ENCODE measurements at regions not wholly inside any gene's neighbourhood (a gene's known extent, or its start where the extent isn't known, plus 50 kb on each side); places are given as distances from the start of the nearest gene placed in this dataset.

DNA sequence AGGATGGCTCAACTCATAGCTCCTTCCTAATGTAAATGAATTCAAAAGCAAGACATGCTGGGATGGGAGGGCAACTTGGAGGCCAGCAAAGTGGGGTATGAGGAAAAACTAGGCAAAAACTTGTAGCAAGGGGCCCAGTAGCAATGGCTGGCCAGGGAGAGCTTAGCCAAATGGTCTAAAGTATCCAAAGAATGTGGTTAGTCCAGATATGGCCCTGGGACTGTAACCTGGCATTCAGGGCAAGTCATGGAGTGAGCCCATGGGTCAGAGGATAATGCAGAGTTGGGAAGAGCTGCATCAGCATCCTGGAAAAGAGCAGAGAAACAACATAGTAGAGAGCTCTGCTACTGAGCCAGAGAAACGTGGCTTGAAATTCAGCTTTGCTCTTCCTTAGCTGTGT is 191.7 kb downstream of the SUCLA2 start:
- no peak overlapping the region for H3K4me3 Mint-ChIP-seq
- no peaks in the 10 kb centered on the region for H3K4me1 Mint-ChIP-seq (ENCODE audit: low read depth)
- H3K27ac Mint-ChIP-seq: no peak overlapping the region
- DNase-seq (ENCODE audit: low spot score): no peak
- H3K27me3 Mint-ChIP-seq (ENCODE audit: insufficient read depth): no peaks in the 10 kb centered on the region
- intact Hi-C loops (cut with micrococcal nuclease): no loop called here
- H3K36me3 Mint-ChIP-seq (ENCODE audit: low read depth): no peaks in the 10 kb centered on the region
- H3K9me3 Mint-ChIP-seq: no peaks in the 10 kb centered on the region

DNA sequence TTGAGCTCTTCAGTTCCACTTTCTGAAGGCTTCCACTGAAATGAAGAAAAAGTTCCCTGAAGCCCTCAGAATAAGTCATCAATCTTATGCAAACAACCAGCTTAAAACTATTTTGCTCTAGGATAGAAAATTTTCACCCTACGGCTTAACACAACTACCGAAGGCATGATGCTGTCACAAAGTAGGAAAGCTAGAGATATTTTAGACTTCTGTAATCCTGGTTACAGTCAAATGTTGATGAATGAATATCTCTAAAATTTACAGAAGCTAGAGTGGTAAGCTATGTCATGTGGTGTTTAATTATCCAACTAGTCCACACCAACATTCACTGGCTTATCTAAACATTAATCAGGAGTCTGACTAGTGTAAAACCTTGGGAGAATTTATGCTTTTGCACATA is 197.9 kb downstream of the SUCLA2 start:
- Mint-ChIP-seq H3K4me1 (ENCODE audit: low read depth) (no peaks in the 10 kb centered on the region), H3K27me3 (ENCODE audit: insufficient read depth) (no peaks in the 10 kb centered on the region), H3K36me3 (ENCODE audit: low read depth) (no peaks in the 10 kb centered on the region), H3K9me3 (no peaks in the 10 kb centered on the region), H3K4me3 (no peak overlapping the region), H3K27ac (no peak overlapping the region)
- no peak for DNase-seq (ENCODE audit: low spot score)
- intact Hi-C loops (cut with micrococcal nuclease): no loop called here

DNA sequence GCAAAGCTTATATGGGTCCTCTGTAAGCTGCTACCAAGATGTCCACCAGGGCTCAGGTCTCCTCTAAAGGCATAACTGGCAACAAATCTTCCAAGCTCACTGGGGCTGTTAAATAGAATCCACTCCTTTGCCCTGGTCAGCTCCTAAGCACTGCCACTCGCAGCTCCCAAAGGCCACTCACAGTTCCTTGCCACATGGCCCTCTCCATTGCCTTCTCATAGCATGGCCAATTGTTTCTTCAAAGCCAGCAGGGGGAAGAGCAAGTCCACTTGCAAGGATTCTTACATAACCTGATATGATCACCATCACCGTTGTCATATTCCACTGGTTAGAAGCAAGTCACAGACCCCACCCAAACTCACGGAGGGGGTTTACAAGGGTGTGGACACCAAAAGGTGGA is 199.5 kb downstream of the SUCLA2 start:
- no peak overlapping the region for H3K4me3 Mint-ChIP-seq
- no peaks in the 10 kb centered on the region for H3K9me3 Mint-ChIP-seq
- H3K4me1 Mint-ChIP-seq (ENCODE audit: low read depth): no peaks in the 10 kb centered on the region
- no peak for DNase-seq (ENCODE audit: low spot score)
- H3K27ac Mint-ChIP-seq: no peak overlapping the region
- intact Hi-C loops (cut with micrococcal nuclease): no loop called here
- no peaks in the 10 kb centered on the region for H3K27me3 Mint-ChIP-seq (ENCODE audit: insufficient read depth)
- H3K36me3 Mint-ChIP-seq (ENCODE audit: low read depth): no peaks in the 10 kb centered on the region

DNA sequence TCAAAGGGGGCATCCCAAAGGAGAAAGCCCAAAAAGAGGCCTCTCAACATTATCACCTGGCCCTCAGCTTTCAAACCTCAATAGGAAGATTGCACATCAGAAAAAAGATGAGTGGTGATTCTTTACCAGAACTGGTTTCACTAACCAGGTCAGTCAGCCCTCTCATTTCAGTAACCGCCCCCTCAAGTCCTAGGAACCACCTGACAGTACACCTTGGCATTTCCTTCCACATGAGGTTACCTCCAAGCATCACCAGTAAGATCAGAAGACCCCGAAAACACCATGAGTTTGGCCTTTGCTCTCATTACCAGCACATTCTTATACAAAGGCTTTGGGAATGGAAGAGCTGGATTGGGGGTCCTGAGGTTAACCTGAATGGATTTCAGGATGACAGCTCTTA is 200.5 kb downstream of the SUCLA2 start:
- intact Hi-C loops (cut with micrococcal nuclease): no loop called here
- Mint-ChIP-seq H3K27me3 (ENCODE audit: insufficient read depth) (no peaks in the 10 kb centered on the region), H3K4me1 (ENCODE audit: low read depth) (no peaks in the 10 kb centered on the region), H3K4me3 (no peak overlapping the region), H3K9me3 (no peaks in the 10 kb centered on the region), H3K27ac (no peak overlapping the region), H3K36me3 (ENCODE audit: low read depth) (no peaks in the 10 kb centered on the region)
- DNase-seq (ENCODE audit: low spot score): no peak

DNA sequence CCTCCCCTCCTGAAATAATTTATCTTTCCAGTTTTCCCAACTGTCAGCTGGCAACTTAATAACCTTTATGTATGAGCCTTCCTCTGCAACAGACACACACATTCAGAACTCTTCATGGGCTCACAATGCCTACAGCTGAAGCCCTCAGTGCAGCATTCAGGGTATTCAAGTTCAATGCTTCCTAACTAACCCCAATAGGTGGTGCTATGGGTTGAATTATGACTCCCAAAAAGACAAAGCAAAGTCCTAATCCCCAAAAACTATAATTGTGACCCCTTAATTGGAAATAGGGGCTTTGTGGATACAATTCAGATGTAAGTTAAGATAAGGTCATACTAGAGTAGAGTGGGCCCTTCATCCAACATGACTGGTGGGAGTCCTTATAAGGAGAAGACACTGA is 202.2 kb downstream of the SUCLA2 start:
- Mint-ChIP-seq H3K36me3 (ENCODE audit: low read depth) (no peaks in the 10 kb centered on the region), H3K4me3 (no peak overlapping the region), H3K27ac (no peak overlapping the region), H3K27me3 (ENCODE audit: insufficient read depth) (no peaks in the 10 kb centered on the region), H3K9me3 (no peaks in the 10 kb centered on the region), H3K4me1 (ENCODE audit: low read depth) (no peaks in the 10 kb centered on the region)
- no peak for DNase-seq (ENCODE audit: low spot score)
- intact Hi-C loops (cut with micrococcal nuclease): no loop called here

DNA sequence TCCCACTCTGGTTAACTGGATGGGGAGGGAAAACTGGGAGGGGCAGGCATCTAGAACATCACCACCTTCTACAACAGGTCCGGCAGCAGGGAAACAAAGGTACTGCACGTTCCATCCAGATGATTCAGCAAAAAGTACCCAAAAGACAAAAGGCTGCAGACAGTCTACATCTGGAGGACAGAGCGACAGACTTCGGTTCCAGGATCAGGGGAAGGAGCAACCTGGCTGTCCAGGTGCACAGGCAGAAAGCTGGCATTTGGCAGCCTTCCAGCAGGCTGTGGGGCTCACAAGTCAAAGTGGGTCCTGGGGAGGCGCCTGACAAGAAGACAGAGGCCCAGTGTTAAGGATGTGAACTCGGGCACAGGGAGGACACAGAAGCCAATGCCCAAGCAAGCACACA is 202.9 kb downstream of the SUCLA2 start:
- Mint-ChIP-seq H3K27ac (no peak overlapping the region), H3K27me3 (ENCODE audit: insufficient read depth) (no peaks in the 10 kb centered on the region), H3K4me1 (ENCODE audit: low read depth) (no peaks in the 10 kb centered on the region), H3K9me3 (no peaks in the 10 kb centered on the region), H3K4me3 (no peak overlapping the region), H3K36me3 (ENCODE audit: low read depth) (no peaks in the 10 kb centered on the region)
- intact Hi-C loops (cut with micrococcal nuclease): no loop called here
- no peak for DNase-seq (ENCODE audit: low spot score)

DNA sequence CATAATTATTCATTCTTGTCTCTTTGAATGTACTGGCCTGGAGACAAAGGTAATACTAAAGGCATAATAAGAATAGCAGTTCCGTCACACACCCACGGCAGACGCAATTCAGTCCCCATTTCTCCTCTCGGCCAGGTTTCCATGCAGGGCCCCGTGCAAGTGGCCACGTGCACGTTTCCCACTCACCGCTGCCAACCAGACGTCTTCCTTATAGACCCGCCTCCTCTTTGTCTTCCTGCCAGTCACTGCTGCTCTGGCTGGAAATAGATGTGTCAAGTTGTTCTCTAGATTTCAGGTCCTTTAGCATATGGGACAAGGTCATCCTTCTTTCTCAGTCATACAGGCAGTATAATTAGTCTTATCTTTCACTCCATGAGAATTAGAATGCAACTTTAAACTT is 204.3 kb downstream of the SUCLA2 start:
- no peak overlapping the region for H3K27ac Mint-ChIP-seq
- DNase-seq (ENCODE audit: low spot score): no peak
- H3K4me3 Mint-ChIP-seq: no peak overlapping the region
- peaks cover 5% of the 10 kb centered on the region for H3K9me3 Mint-ChIP-seq
- no peaks in the 10 kb centered on the region for H3K27me3 Mint-ChIP-seq (ENCODE audit: insufficient read depth)
- H3K36me3 Mint-ChIP-seq (ENCODE audit: low read depth): no peaks in the 10 kb centered on the region
- intact Hi-C loops (cut with micrococcal nuclease): no loop called here
- no peaks in the 10 kb centered on the region for H3K4me1 Mint-ChIP-seq (ENCODE audit: low read depth)

DNA sequence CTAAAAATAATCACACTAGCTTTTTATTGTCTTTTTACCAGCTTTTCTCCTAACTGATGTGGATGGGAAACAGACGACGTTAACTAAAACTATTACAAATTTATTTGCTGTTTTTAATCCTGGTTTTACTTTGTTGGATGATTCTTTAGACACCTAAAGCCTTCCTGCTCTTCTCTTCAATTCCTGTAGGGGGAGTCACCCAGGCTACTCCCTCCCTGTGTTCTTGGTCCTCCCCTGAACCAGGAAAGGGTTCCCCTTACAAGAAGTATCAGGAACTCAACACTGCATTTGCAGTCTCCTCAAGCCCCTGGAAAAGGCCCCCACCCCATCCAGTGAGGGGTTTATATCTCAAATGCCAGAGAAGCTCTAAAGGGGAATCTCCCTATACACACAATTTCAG is 206.1 kb downstream of the SUCLA2 start:
- no peaks in the 10 kb centered on the region for H3K27me3 Mint-ChIP-seq (ENCODE audit: insufficient read depth)
- H3K27ac Mint-ChIP-seq: no peak overlapping the region
- peaks cover 11% of the 10 kb centered on the region for H3K9me3 Mint-ChIP-seq
- intact Hi-C loops (cut with micrococcal nuclease): no loop called here
- DNase-seq (ENCODE audit: low spot score): no peak
- no peak overlapping the region for H3K4me3 Mint-ChIP-seq
- H3K36me3 Mint-ChIP-seq (ENCODE audit: low read depth): no peaks in the 10 kb centered on the region
- H3K4me1 Mint-ChIP-seq (ENCODE audit: low read depth): no peaks in the 10 kb centered on the region

DNA sequence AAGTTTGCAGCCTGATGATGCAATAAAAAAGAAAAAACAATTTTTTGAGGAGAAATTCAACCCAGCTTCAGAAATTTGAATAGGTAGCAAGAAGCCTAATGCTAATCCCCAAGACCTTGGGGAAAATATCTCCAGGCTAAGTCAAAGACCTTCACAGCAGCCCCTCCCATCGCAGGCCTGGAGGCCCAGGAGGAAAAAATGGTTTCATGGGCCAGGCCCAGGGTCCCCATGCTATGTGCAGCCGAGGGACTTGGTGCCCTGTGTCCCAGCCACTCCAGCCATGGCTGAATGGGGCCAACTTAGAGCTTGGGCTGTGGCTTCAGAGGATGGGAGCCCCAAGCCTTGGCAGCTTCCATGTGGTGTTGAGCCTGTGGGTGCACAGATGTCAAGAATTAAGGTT is 210.3 kb downstream of the SUCLA2 start:
- DNase-seq (ENCODE audit: low spot score): no peak
- Mint-ChIP-seq H3K9me3 (peaks cover 11% of the 10 kb centered on the region), H3K27me3 (ENCODE audit: insufficient read depth) (no peaks in the 10 kb centered on the region), H3K4me1 (ENCODE audit: low read depth) (no peaks in the 10 kb centered on the region), H3K4me3 (no peak overlapping the region), H3K36me3 (ENCODE audit: low read depth) (no peaks in the 10 kb centered on the region), H3K27ac (no peak overlapping the region)
- intact Hi-C loops (cut with micrococcal nuclease): no loop called here

DNA sequence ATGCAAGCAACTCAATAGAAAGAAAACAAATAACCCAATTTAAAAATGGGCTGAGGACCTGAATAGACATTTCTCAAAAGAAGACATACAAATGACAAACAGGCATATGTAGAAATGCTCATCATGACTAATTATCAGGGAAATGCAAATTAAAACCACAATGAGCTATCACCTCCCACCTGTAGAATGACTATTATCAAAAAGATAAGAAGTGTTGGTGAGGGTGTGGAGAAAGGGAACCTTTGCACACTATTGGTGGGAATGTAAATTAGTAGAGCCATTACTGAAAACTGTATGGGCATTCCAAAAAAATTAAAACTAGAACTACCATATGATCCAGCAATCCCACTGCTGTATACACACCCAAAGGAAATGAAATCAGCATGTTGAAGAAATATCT is 212.2 kb downstream of the SUCLA2 start:
- no peak for DNase-seq (ENCODE audit: low spot score)
- no peaks in the 10 kb centered on the region for H3K36me3 Mint-ChIP-seq (ENCODE audit: low read depth)
- no peak overlapping the region for H3K27ac Mint-ChIP-seq
- no peaks in the 10 kb centered on the region for H3K27me3 Mint-ChIP-seq (ENCODE audit: insufficient read depth)
- H3K9me3 Mint-ChIP-seq: peaks cover 11% of the 10 kb centered on the region
- no peak overlapping the region for H3K4me3 Mint-ChIP-seq
- intact Hi-C loops (cut with micrococcal nuclease): no loop called here
- H3K4me1 Mint-ChIP-seq (ENCODE audit: low read depth): no peaks in the 10 kb centered on the region

DNA sequence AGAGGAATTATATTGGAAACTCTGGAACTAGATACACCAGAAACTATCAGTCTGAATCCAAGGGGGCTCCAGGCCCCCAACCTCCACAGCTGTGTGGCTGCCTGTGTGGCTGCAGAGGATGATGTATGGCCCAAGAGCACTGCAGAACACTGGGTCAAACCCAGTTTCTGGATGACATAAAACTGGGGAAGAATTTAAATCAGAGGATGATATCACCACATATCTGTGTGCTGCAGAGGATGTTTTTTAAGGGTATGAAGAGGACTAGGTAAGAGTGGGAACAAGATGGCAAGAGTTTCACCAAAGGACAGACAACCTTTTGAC is 226.4 kb downstream of the SUCLA2 start:
- peaks cover 8% of the 10 kb centered on the region for H3K9me3 Mint-ChIP-seq
- H3K4me1 Mint-ChIP-seq (ENCODE audit: low read depth): no peaks in the 10 kb centered on the region
- intact Hi-C loops (cut with micrococcal nuclease): loop anchor here (2.0 to 10.0 kb wide), 4 partner anchors 880 to 1277 kb away; partner anchors contain the start of gene HTR2A
- peaks cover 6% of the 10 kb centered on the region for H3K27me3 Mint-ChIP-seq (ENCODE audit: insufficient read depth)
- H3K4me3 Mint-ChIP-seq: no peak overlapping the region
- H3K27ac Mint-ChIP-seq: no peak overlapping the region
- no peak for DNase-seq (ENCODE audit: low spot score)
- H3K36me3 Mint-ChIP-seq (ENCODE audit: low read depth): no peaks in the 10 kb centered on the region

DNA sequence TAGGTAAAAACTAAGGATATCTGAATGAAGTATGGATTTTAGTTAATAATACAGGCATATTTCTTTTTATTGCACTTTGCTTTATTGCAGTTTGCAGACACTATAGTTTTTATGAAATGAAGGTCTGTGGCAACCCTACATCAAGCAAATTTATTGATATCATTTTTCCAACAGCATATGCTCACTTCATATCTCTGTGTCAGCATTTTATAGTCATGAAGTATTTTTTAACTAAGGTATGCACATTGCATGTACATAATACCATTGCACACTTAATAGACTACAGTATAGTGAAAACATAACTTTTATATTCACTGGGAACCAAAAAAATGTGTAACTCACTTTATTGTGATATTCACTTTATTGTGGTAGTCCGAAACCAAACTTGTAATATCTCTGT is 236.3 kb downstream of the SUCLA2 start:
- no peaks in the 10 kb centered on the region for H3K9me3 Mint-ChIP-seq
- intact Hi-C loops (cut with micrococcal nuclease): no loop called here
- no peaks in the 10 kb centered on the region for H3K36me3 Mint-ChIP-seq (ENCODE audit: low read depth)
- no peak overlapping the region for H3K4me3 Mint-ChIP-seq
- H3K27ac Mint-ChIP-seq: no peak overlapping the region
- peaks cover 11% of the 10 kb centered on the region for H3K27me3 Mint-ChIP-seq (ENCODE audit: insufficient read depth)
- no peaks in the 10 kb centered on the region for H3K4me1 Mint-ChIP-seq (ENCODE audit: low read depth)
- DNase-seq (ENCODE audit: low spot score): no peak

DNA sequence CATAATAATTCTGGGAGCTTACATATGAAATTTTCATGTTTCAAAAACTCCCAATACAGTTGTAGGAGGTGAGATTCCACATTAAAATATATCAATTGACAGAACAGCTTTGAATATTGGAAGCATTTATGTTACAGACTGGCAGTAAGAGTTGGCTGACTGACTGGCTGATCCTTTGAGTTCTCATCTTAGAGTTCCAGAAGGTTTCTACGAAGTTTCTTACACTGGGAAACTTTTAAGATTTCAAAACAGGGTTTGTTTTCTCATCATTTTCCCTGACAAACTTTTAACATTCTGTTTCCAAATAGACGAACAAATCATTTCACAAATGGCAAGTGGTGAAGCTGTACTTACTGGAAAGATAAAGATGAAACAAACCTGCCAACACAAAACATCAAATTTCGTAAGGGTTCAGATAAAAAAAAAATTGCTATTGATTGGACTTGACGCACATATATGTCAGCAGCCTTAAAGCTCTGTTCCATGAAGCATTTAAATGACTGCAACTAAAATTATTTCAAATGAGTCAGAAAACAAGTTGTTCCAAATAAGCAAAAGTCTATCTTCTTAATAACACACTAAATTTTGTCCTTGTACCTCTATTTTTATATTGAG is 243.5 kb downstream of the SUCLA2 start:
- H3K4me1 Mint-ChIP-seq (ENCODE audit: low read depth): no peaks in the 10 kb centered on the region

DNA sequence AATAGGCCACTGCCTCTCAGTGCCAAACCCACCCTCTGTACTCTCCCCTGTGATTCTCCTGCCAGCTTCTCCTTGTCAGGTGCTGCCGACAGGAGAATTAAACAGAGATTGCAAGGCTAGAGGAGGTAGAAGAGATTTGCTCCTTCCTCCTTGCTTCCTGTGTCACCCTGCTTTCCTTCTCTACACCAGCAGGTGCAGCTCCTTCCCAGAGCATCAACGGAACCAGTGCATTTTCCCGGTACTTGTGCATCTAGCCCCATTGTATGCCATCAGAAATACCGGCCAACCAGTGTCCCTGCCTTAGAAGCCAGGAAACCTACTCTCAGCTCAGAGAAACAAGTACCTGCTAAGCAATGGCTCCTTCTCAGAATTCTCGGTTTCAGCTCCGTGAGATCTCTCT is 253.2 kb downstream of the SUCLA2 start:
- no peaks in the 10 kb centered on the region for H3K4me1 Mint-ChIP-seq (ENCODE audit: low read depth)
- no peaks in the 10 kb centered on the region for H3K27me3 Mint-ChIP-seq (ENCODE audit: insufficient read depth)
- H3K36me3 Mint-ChIP-seq (ENCODE audit: low read depth): no peaks in the 10 kb centered on the region
- H3K9me3 Mint-ChIP-seq: no peaks in the 10 kb centered on the region
- intact Hi-C loops (cut with micrococcal nuclease): no loop called here
- H3K4me3 Mint-ChIP-seq: no peak overlapping the region
- DNase-seq (ENCODE audit: low spot score): no peak
- no peak overlapping the region for H3K27ac Mint-ChIP-seq

More for the DNA sequence above, 243.5 kb downstream of the SUCLA2 start:
- H3K27me3 Mint-ChIP-seq (ENCODE audit: insufficient read depth): no peaks in the 10 kb centered on the region
- no peaks in the 10 kb centered on the region for H3K36me3 Mint-ChIP-seq (ENCODE audit: low read depth)
- H3K4me3 Mint-ChIP-seq: no peak overlapping the region
- no peaks in the 10 kb centered on the region for H3K9me3 Mint-ChIP-seq
- intact Hi-C loops (cut with micrococcal nuclease): no loop called here
- no peak overlapping the region for H3K27ac Mint-ChIP-seq
- DNase-seq (ENCODE audit: low spot score): no peak

Data from activated T-helper 1 cell treated with anti-CD3 and anti-CD28 coated beads, Interleukin-12 subunit alpha, Interleukin-12 subunit beta, Interleukin-2, Interleukin-4 antibody, amounts not matched to agents 30 ng/mL and 10 ng/mL and 1 ng/mL, durations not matched to agents 14 hours and 24 hours and 36 hours (primary cell).